PC-3 (cell line): ENCODE measurements at regions not wholly inside any gene's neighbourhood (a gene's known extent, or its start where the extent isn't known, plus 50 kb on each side); places are given as distances from the start of the nearest gene placed in this dataset.

Source experiments
- ATAC-seq: fragments of 200-7000 bp; cut with Tn5 transposase; 2 replicates; pipeline ENCODE4 v1.9.1; 2020; ENCODE audit warnings: mild to moderate bottlenecking, moderate library complexity
- BruUV-seq: library from RNA; stranded (reverse); fragments of 400-500 nt; replicated peaks from 2 replicates; lab custom pipeline; 2021; lab: Mats Ljungman, UMichigan
- CTCF ChIA-PET: fragments of 300-600 bp; sonication (Branson Sonifier 250); formaldehyde crosslinking; loops from one replicate; lab custom pipeline; 2022; ENCODE audit warnings: antibody characterized with exemption; lab: Charles Lee
- POLR2A ChIA-PET: fragments of 300-600 bp; sonication (Branson Sonifier 250); formaldehyde crosslinking; loops from one replicate; lab custom pipeline; 2022; ENCODE audit warnings: antibody characterized with exemption; ENCODE audit not compliant: unreplicated experiment; lab: Charles Lee
- DNase-seq: peaks from one replicate; pipeline ENCODE4 v3.0.0-alpha.2; 2015
- H2AFZ ChIP-seq: fragments of 300-600 bp; sonication (generic); 2 replicates; pipeline ENCODE4 v1.6.0; 2016; ENCODE audit warnings: antibody characterized with exemption, low read length
- H3F3A ChIP-seq: fragments of 300-600 bp; sonication (generic); one replicate; pipeline ENCODE4 v1.6.0; 2017; ENCODE audit warnings: antibody characterized with exemption, low read length, control low read depth, mild to moderate bottlenecking; ENCODE audit not compliant: unreplicated experiment
- H3K27ac ChIP-seq: fragments of 300-600 bp; sonication (generic); 2 replicates; pipeline ENCODE4 v1.5.1; 2016; ENCODE audit warnings: mild to moderate bottlenecking, low read length
- H3K27me3 ChIP-seq: fragments of 300-600 bp; sonication (generic); 2 replicates; pipeline ENCODE4 v1.6.1; 2016; ENCODE audit warnings: low read length, mixed read lengths
- H3K36me3 ChIP-seq: fragments of 300-600 bp; sonication (generic); 2 replicates; pipeline ENCODE4 v1.6.1; 2016; ENCODE audit warnings: low read depth, mixed run types, low read length, mixed read lengths
- H3K4me1 ChIP-seq: fragments of 300-600 bp; sonication (generic); 2 replicates; pipeline ENCODE4 v1.5.1; 2016; ENCODE audit warnings: low read length; ENCODE audit not compliant: insufficient read depth
- H3K4me2 ChIP-seq: fragments of 300-600 bp; sonication (generic); 2 replicates; pipeline ENCODE4 v1.6.0; 2016; ENCODE audit warnings: low read length
- H3K4me3 ChIP-seq: fragments of 300-600 bp; sonication (generic); 2 replicates; pipeline ENCODE4 v1.5.1; 2016; ENCODE audit warnings: mild to moderate bottlenecking, low read length, mixed read lengths
- H3K79me2 ChIP-seq: fragments of 300-600 bp; sonication (generic); 2 replicates; pipeline ENCODE4 v1.6.1; 2017; ENCODE audit warnings: low read length, mixed read lengths
- H3K9ac ChIP-seq: fragments of 300-600 bp; sonication (generic); 2 replicates; pipeline ENCODE4 v1.6.0; 2016; ENCODE audit warnings: mild to moderate bottlenecking, low read length
- H3K9me2 ChIP-seq: fragments of 300-600 bp; sonication (generic); replicated peaks from 2 replicates; pipeline ENCODE4 v1.6.1; 2016; ENCODE audit warnings: mixed run types, low read length, mixed read lengths
- H3K9me3 ChIP-seq: fragments of 300-600 bp; sonication (generic); 2 replicates; pipeline ENCODE4 v1.6.1; 2016; ENCODE audit warnings: low read length, mixed read lengths
- H4K20me1 ChIP-seq: fragments of 300-600 bp; sonication (generic); 2 replicates; pipeline ENCODE4 v1.6.1; 2016; ENCODE audit warnings: low read length, mixed read lengths
- EZH2 ChIP-seq: fragments of 300-600 bp; sonication (generic); IDR thresholded peaks from one replicate; pipeline ENCODE4 v1.6.1; 2017; ENCODE audit warnings: antibody characterized with exemption, mild to moderate bottlenecking, low read length; ENCODE audit not compliant: unreplicated experiment
- EZH2phosphoT487 ChIP-seq: fragments of 300-600 bp; sonication (generic); IDR thresholded peaks from 2 replicates; pipeline ENCODE4 v1.6.1; 2018; ENCODE audit warnings: mild to moderate bottlenecking, antibody characterized with exemption, low read length, borderline replicate concordance
- intact Hi-C: fragments of 100-400 bp; cut with micrococcal nuclease; formaldehyde crosslinking; loops from 2 replicates; pipeline ENCODE4 v1.9.0; 2023
- TF ChIP-seq, protein P1 (sequence below): fragments of 300-600 bp; sonication (generic); conservative IDR thresholded peaks from 2 replicates; pipeline ENCODE4 v1.5.1; 2017; ENCODE audit warnings: antibody characterized with exemption, low read depth, mild to moderate bottlenecking, low read length

DNA sequence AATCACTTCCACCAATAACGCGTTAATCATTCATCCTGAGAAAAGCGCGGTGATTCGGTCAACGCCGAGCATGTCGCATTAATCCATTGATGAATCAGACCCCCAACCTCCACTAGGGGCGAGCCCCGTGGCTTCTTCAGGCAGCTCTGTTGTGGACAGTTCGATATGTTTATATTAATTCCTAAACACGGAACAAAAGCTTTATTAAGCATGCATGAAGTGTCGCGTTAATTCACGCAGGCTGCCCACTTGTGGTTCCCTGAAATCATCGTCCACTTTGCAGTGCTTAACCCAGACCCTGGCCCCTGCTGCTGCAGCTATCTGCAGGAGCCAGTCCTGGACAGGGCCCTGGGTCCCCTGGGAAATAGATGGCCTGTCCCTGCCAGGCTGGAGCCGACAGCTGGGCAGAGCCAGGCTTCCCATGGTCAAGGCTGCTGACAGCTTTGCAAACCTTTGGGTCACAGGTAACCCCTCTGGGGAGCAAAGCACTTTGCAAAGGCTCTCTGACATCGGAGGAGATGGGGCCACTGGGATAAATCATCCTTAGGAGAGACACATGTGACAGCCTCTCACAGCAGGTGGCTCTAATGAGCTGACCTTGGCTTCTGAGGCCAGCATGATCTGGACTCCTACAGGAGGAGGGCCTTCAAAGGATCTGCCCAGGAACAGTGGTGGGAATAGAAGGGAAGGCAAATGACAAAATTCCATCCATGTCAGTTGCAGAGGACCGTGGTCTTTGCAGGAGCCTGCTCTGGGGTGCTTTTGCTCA, 137.0 kb upstream of the AJAP1 start:
- DNase-seq (no peak), ATAC-seq (no peak)
- H3F3A ChIP-seq: no peaks in the 10 kb centered on the region
- H3K27me3 ChIP-seq: peaks cover 19% of the 10 kb centered on the region; the same call in 1 of the 2 replicates
- ChIA-PET POLR2A (no interaction called here), CTCF (no interaction called here)
- H2AFZ ChIP-seq: no peak overlapping the region
- no peak overlapping the region for H3K27ac ChIP-seq
- TF ChIP-seq EZH2phosphoT487 (no peak), EZH2 (no peak)
- TF ChIP-seq, protein P1, sequence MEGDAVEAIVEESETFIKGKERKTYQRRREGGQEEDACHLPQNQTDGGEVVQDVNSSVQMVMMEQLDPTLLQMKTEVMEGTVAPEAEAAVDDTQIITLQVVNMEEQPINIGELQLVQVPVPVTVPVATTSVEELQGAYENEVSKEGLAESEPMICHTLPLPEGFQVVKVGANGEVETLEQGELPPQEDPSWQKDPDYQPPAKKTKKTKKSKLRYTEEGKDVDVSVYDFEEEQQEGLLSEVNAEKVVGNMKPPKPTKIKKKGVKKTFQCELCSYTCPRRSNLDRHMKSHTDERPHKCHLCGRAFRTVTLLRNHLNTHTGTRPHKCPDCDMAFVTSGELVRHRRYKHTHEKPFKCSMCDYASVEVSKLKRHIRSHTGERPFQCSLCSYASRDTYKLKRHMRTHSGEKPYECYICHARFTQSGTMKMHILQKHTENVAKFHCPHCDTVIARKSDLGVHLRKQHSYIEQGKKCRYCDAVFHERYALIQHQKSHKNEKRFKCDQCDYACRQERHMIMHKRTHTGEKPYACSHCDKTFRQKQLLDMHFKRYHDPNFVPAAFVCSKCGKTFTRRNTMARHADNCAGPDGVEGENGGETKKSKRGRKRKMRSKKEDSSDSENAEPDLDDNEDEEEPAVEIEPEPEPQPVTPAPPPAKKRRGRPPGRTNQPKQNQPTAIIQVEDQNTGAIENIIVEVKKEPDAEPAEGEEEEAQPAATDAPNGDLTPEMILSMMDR: no peak
- intact Hi-C loops: no loop called here
- no TSS peak for BruUV-seq
- no peaks in the 10 kb centered on the region for H3K4me1 ChIP-seq
- no peaks in the 10 kb centered on the region for H3K9me3 ChIP-seq
- H3K4me3 ChIP-seq: no peak overlapping the region
- H3K36me3 ChIP-seq: no peaks in the 10 kb centered on the region
- H3K9me2 ChIP-seq: no peaks in the 10 kb centered on the region
- H3K79me2 ChIP-seq: no peaks in the 10 kb centered on the region
- H3K4me2 ChIP-seq: no peak overlapping the region
- H3K9ac ChIP-seq: no peak overlapping the region
- H4K20me1 ChIP-seq: no peaks in the 10 kb centered on the region

DNA sequence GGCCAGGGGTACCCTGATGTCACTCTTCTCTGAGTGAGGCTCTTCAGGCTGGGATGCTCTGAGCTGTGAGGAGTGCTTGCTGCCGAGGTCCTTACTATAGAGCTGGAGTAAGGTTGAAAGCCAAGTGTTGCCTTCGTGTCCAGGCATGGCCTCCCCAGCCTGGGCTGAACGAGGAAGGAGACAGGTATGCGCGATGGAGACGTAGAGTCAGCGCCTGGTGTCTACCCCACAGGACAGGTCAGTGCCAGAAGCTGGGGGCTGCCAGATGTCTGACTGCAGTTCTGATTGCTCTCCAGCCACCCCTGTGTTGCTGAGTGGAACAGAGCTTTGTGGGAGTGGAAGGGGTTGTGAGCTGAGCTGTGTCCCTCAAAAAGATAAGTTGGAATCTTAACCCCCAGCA, 135.8 kb upstream of the AJAP1 start:
- Histone ChIP-seq H3K36me3 (no peaks in the 10 kb centered on the region), H3K4me1 (no peaks in the 10 kb centered on the region), H3K9me3 (0 out of 2 replicates have a peak, but pooled peaks cover 3% of the 10 kb centered on the region), H3K9ac (no peak overlapping the region), H3K9me2 (no peaks in the 10 kb centered on the region), H3K79me2 (no peaks in the 10 kb centered on the region), H3K27me3 (peaks cover 19% of the 10 kb centered on the region; the same call in 1 of the 2 replicates), H3K4me2 (no peak overlapping the region), H2AFZ (no peak overlapping the region), H3F3A (no peaks in the 10 kb centered on the region), H3K27ac (no peak overlapping the region), H3K4me3 (no peak overlapping the region), H4K20me1 (no peaks in the 10 kb centered on the region)
- intact Hi-C loops: no loop called here
- ATAC-seq (no peak), DNase-seq (no peak)
- CTCF ChIA-PET: no interaction called here
- POLR2A ChIA-PET: no interaction called here
- TF ChIP-seq, protein P1: no peak
- no peak for TF ChIP-seq EZH2phosphoT487
- no peak for TF ChIP-seq EZH2
- no TSS peak for BruUV-seq

DNA sequence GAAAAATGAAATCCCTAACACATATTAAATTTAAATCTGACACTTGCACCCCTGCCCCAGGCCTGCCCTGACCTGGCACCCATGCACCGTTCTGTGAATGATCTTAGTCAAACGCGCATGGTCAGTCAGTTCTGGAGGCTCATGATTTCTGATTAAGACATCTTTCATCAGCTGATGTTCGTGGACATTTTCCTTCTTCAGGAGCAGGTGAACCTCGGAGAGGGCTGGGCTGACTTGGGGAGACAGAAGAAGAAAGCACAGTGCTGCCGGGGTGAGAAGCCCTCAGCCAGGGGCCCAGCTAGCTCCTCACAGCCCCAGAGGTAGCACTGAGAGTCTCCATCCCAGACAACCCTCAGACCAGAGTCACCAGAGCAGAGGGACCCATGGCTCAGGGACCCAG, 134.5 kb upstream of the AJAP1 start:
- CTCF ChIA-PET: no interaction called here
- intact Hi-C loops: no loop called here

More for the DNA sequence above, 134.5 kb upstream of the AJAP1 start:
- 0 out of 2 replicates have a peak, but pooled peaks cover 3% of the 10 kb centered on the region for H3K9me3 ChIP-seq
- BruUV-seq: no TSS peak
- no peak for ATAC-seq
- no peak overlapping the region for H3K27ac ChIP-seq
- POLR2A ChIA-PET: no interaction called here
- H3K4me3 ChIP-seq: no peak overlapping the region
- no peaks in the 10 kb centered on the region for H3F3A ChIP-seq
- no peak for TF ChIP-seq EZH2phosphoT487
- TF ChIP-seq, protein P1: no peak
- TF ChIP-seq EZH2: no peak
- H3K4me1 ChIP-seq: no peaks in the 10 kb centered on the region
- no peak overlapping the region for H3K4me2 ChIP-seq
- no peak for DNase-seq
- H2AFZ ChIP-seq: no peak overlapping the region
- no peaks in the 10 kb centered on the region for H3K79me2 ChIP-seq
- no peaks in the 10 kb centered on the region for H3K9me2 ChIP-seq
- no peak overlapping the region for H3K9ac ChIP-seq
- peaks cover 19% of the 10 kb centered on the region; the same call in 1 of the 2 replicates for H3K27me3 ChIP-seq
- no peaks in the 10 kb centered on the region for H4K20me1 ChIP-seq
- no peaks in the 10 kb centered on the region for H3K36me3 ChIP-seq
